ENCODE measurements at regions not wholly inside any gene's neighbourhood (a gene's known extent, or its start where the extent isn't known, plus 50 kb on each side); places are given as distances from the start of the nearest gene placed in this dataset.

DNA sequence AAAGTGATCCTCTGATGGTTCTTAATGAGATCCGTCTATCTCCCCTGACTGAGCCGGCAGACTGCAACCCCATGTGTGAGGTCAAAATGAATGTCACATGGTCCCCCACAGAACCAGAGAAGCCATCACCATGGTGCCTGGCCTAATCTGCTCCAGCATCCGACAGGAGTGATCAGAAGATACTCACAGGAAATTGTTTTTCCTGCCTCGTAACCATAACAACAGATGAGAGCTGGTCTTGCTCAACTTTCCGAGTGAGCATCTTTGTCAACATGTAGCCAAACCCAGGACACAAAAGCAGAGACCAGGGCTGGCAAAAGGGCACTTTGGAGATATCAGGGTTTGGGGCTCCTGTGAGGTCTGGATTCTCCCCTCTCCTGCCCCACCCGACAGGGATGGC is 72.1 kb upstream of the C14orf180 start:
- DNase-seq (ENCODE audit: low read depth): no peak
- TF ChIP-seq, protein P1, sequence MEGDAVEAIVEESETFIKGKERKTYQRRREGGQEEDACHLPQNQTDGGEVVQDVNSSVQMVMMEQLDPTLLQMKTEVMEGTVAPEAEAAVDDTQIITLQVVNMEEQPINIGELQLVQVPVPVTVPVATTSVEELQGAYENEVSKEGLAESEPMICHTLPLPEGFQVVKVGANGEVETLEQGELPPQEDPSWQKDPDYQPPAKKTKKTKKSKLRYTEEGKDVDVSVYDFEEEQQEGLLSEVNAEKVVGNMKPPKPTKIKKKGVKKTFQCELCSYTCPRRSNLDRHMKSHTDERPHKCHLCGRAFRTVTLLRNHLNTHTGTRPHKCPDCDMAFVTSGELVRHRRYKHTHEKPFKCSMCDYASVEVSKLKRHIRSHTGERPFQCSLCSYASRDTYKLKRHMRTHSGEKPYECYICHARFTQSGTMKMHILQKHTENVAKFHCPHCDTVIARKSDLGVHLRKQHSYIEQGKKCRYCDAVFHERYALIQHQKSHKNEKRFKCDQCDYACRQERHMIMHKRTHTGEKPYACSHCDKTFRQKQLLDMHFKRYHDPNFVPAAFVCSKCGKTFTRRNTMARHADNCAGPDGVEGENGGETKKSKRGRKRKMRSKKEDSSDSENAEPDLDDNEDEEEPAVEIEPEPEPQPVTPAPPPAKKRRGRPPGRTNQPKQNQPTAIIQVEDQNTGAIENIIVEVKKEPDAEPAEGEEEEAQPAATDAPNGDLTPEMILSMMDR (IDR thresholded peaks at IDR 0.05; ENCODE audit: control insufficient read depth, extremely low read depth, insufficient read depth): no peak
- no peak overlapping the region for H3K4me3 ChIP-seq (ENCODE audit: low read depth, low read length)

DNA sequence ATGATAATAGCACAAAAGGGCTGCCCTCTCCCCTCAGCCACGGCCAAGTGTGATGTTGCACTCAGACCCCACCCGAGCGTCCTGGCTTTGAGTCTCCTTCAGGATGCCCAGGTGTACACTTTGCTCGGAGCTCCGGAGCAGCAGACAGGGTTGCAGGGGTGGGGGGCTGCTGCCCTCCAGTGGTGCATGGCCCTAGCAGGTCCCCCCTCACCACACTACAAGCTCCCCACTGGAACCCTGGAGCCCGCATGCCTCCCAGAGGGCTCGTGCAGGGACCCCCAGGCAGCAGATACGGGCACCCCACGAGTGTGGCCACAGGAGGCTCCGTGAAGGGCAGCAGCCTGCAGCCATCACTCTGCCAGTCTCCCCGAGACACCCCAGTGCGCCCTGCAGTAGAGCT is 69.9 kb upstream of the C14orf180 start:
- no peak for DNase-seq (ENCODE audit: low read depth)

DNA sequence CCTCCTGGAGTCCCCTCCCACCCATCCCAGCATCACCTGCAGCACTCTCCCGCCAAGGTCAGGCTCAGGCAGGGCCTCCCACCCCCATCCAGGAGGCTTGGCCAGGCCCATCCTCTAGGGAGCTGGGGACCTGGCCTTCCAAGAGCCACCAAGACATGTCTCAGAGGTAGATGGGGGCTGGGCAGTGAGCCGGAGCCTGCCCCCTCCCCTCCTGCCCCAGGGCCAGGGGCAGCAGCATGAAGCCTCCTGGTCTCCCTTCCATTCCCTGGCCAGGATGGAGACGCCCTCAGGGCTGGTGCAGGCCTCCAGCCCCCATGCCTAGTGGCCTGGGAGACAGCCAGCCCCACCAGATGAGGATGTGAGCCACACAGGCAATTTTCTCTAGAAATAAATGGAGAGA is 69.3 kb upstream of the C14orf180 start:
- TF ChIP-seq, protein P1 (IDR thresholded peaks at IDR 0.05; ENCODE audit: control insufficient read depth, extremely low read depth, insufficient read depth): no peak
- H3K4me3 ChIP-seq (ENCODE audit: low read depth, low read length): no peak overlapping the region
- DNase-seq (ENCODE audit: low read depth): no peak

More for the DNA sequence above, 69.9 kb upstream of the C14orf180 start:
- H3K4me3 ChIP-seq (ENCODE audit: low read depth, low read length): no peak overlapping the region
- TF ChIP-seq, protein P1 (IDR thresholded peaks at IDR 0.05; ENCODE audit: control insufficient read depth, extremely low read depth, insufficient read depth): no peak

DNA sequence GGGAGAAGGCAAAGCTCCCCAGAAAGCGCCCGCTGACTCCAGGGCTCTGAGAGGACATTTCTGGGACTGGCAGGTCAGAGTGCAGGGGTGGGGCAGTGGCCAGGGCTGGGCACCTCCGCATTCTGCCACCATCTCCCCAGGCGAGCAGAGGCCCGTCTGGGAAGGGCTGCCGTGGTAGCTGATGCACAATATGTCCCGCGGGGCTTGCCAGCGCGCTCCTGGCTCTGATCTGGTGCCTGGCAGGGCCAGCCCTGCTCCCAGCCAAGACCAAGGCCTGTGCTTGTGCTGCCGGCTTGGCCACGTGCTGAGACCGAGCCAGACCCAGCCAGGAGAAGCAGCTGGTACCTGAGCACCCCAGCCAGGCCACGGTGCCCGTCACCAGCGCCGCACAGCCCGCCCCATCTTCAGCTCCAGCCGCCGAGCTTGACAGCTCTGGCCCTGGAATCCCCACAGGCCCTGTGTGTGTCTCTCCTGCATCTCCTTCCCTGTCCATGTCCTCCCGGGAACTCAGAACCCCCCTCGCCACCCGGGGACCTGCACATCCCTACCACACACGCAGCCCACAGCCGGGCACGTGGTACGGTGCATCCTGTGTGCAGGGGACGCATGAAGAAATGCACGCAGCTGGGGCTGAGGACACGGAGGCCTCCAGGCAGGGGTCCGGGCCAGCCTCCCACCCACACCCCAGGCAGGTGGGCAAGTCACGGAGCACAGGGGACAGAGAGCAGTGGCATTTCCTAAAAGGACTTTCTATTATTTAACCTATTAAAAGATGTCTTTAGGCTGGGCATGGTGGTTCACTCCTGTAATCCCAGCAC is 68.6 kb upstream of the C14orf180 start:
- no peak for DNase-seq (ENCODE audit: low read depth)

DNA sequence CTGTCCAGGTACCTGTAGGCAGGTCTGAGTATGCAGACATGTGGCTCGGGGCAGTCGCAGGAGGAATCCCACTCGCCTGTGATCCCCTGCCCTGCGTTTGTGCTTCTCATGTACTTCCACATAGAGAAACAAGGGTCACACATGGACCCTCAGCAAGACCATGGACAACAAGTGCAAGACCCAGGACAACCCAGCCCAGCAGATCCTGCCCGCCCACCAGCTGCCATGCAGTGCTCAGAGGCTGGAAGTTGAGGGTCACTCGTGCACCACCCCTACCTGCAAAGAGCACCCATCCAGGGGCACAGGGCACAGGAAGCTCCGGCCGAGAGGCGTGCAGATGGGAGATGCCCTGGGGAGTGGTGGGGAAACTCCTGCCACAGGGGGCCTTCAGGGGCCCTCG is 67.5 kb upstream of the C14orf180 start:
- H3K4me3 ChIP-seq (ENCODE audit: low read depth, low read length): no peak overlapping the region
- DNase-seq (ENCODE audit: low read depth): no peak
- TF ChIP-seq, protein P1 (IDR thresholded peaks at IDR 0.05; ENCODE audit: control insufficient read depth, extremely low read depth, insufficient read depth): no peak

More for the DNA sequence above, 68.6 kb upstream of the C14orf180 start:
- H3K4me3 ChIP-seq (ENCODE audit: low read depth, low read length): no peak overlapping the region
- TF ChIP-seq, protein P1 (IDR thresholded peaks at IDR 0.05; ENCODE audit: control insufficient read depth, extremely low read depth, insufficient read depth): no peak

DNA sequence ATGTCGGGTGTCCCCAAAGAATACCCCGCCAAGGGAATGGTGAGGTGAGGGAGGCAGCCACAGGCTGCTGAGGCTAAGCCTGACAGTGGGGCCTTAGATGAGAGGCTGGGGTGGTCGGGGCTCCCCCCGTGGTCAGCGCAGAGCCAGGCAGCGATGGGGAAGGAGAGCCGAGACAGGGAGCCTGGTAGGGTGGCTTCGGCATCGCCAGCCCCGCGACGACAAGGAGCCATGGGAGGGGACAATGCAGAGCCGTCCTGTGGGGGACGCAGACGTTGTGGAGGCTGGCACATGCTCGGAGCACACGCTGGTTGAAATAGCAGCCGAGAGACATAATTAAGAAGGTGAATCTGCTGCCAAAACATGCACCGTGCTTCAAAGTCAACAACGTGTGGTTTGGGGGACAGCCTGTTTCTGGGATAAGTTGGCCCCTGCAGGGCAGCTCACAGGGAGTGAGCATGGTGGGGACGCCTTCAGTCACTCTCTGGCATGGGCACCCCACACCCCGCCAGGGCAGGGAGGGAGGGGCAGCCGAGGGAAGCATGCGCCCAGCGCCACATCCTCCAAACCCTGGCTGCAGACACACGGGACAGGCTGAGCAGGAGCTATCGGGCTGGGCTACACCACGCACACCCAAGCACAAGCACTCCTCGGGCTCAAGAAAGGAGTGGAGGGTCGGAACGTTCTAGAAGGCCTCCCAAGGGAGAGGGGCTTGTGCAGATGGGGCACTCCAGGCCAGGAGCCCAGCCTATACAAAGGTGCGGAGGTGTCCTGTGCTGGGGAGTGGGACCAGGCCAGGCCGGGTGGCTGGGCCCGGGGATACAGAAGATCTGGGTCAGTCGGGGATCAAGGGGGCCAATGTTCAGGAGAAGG is 66.6 kb upstream of the C14orf180 start:
- no peak overlapping the region for H3K4me3 ChIP-seq (ENCODE audit: low read depth, low read length)
- DNase-seq (ENCODE audit: low read depth): no peak
- TF ChIP-seq, protein P1 (IDR thresholded peaks at IDR 0.05; ENCODE audit: control insufficient read depth, extremely low read depth, insufficient read depth): no peak

Data from LNCaP clone FGC (cell line).